Activated CD8-positive, alpha-beta memory T cell treated with anti-CD3 and anti-CD28 coated beads for 24 hours (primary cell): ENCODE measurements at regions not wholly inside any gene's neighbourhood (a gene's known extent, or its start where the extent isn't known, plus 50 kb on each side); places are given as distances from the start of the nearest gene placed in this dataset.
"Not testable (repeated sequence)": the region's sequence is repeated elsewhere in the genome, so short reads cannot be mapped to it uniquely, and the experiment has no call there.

Experiments used
- DNase-seq: peaks from one replicate; pipeline ENCODE4 v3.0.0-alpha.2; 2020

DNA sequence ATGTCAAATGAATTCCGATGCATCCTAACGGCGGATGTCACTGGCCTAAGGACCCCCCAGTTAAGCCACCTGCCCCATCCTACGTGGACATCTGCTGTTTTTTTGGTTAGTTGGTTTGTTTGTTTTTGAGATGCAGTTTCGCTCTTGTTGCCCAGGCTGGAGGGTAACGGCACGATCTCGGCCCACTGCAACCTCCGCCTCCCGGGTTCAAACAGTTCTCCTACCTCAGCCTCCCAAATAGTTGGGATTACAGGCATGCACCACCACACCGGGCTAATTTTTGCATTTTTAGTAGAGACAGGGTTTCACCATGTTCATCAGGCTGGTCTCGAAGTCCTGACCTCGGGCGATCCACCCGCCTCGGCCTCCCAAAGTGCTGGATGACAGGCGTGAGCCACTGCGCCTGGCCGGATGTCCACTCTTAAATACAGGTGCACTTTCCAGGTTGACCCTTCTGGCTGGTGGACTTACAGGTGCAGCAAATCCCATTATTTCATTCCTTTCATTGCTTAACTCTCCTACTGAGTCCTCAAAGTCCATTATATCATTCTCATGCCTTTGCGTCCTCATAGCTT lies 206.2 kb downstream of the CRLF2 start:
- DNase-seq, result no peak

DNA sequence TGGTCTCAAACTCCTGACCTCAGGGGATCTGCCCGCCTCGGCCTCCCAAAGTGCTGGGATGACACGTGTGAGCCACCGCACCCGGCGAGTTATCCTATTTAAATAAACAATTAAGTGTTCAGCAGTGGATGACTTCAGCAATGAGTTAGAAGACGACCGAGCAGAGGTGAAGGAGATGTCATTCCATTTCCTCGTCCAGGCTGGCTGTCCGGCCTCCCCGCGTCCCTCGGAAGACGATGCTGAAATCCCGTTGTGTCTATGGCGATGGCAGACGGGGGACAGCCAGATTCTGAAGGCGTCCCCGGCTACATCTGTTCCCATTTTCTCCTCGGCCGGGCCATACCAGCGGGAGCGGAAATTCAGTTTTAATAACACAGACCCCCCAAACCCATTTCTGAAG lies 209.8 kb downstream of the CRLF2 start:
- DNase-seq, result no peak

DNA sequence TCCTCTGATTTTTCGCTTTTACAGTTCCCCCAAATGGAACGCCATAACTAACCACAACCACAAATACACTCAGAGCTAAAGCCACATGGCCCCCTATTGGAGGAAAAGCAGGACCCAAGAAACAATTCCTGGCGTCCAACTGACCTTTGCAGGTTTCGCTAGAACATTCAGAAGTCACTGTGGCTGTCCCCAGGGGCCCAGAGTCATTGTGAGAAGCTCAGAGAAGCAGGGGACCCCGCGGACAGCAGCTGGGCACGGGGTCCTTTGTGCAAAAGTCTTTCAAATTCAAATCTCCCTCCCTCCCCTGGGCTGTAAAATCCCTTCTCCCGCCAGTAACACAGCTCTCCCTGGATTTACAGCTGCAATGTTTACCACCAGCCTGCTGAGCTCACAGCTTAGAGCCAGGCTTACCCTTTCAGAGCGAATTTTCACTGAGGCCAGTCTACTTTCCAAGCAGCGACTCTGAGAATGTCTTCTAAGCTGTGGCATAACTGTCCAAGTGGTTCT lies 214.8 kb downstream of the CRLF2 start:
- no peak for DNase-seq

DNA sequence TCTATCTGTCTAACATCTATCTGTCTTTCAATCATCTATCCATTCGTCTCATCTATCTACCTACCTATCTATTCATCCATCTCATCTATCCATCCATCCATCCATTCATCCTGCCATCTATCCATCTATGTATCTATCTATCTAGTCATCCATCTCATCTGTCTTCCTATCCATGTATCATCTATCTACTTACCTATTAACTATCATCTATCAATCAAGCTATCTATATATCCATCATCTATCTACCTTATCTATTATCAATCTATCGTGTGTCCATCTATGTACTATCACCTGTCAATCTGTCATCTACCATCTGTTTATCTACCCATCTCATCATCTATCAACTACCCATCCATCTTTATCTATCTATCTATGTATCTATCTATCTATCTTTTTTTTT lies 217.7 kb downstream of the CRLF2 start:
- no peak for DNase-seq

DNA sequence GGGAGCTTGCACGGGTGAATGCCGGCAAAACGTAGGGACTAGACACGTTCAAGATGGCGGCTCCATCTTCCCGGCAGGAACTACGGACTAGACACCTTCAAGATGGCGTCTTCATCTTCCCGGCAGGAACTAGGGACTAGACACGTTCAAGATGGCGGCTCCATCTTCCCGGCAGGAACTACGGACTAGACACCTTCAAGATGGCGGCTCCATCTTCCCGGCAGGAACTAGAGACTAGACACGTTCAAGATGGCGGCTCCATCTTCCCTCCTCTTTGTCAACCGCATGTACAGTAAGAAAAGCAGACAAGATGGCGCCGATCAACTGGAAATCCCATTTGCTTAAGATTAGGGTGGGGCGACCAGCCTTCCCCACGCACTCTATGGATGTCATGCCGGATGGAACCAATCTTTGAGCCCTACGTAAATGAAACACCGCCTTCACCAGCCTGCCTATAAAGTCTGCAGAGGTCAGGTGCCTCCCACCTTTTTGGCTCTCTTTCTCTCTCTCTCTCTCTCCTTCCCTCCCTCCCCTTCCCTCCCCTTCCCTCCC lies 222.4 kb downstream of the CRLF2 start:
- peak; percentile 83 for DNase-seq

DNA sequence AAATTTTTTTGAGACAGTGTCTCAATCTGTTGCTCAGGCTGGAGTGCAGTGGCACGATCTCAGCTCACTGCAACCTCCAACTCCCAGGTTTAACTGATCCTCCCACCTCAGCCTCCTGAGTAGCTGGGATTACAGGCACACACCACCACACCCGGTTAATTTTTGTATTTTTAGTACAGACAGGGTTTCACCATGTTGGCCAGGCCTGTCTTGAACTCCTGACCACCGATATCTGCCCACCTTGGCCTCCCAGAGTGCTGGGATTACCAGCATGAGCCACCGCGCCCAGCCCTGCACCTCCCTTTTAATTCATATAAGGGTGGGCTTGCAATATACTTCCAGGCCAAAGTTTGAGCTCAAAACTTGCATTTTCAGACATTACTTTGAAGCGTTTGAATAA lies 223.9 kb downstream of the CRLF2 start:
- not testable (repeated sequence) for DNase-seq

DNA sequence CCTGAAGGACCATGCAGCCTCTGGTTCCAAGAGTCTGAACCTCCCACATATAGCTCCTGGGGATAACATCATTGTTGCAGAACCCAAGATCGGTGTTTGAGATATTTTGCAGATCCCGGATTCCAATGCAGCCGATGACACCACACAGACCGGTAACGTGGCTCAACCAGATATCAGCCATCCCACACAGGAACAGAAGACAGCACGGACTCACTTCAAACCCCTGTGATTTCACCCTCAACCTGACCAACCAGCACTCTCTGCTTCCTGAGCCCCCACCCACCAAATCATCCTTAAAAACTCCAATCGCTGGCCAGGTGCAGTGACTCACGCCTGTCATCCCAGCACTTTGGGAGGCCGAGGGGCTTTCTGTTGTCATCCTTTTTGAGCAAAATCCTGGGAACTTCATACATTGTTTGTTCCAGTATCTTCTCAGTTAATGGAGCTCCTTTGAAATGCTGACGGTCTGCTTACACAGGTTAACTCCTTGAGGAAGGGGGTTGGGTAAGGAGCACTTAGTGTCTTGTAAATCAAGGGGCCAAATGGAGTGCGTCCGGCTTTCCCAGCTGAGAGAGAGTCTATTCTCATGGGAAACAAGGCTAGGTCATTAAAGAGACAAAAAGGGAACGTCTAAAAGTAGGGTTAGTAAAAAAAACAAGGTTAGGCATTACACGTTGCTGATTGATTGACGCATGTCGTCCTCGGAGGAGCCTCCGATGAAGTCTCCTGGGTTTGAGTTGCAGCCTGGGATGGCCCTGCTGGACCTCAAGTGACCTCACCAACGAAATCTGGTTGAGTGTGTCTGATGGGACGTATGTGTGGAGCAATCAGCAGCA lies 230.4 kb downstream of the CRLF2 start:
- DNase-seq, result no peak

DNA sequence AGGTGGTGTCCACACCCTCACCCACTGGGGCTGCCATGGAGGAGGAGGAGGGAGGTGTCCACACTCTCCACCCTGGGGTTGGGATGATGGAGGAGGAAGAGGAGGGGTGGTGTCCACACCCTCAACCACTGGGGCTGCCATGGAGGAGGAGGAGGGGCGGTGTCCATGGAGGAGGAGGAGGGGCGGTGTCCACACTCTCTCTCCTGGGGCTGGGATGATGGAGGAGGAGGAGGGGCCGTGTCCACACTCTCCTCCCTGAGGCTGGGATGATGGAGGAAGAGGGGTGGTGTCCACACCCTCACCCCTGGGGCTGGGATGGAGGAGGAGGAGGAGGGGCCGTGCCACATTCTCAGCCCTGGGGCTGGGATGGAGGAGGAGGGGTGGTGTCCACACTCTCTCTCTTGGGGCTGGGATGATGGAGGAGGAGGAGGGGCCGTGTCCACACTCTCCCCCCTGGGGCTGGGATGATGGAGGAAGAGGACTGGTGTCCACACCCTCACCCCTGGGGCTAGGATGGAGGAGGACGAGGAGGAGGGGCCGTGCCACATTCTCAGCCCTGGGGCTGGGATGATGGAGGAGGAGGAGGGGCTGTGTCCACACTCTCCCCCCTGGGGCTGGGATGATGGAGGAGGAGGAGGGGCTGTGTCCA lies 231.7 kb downstream of the CRLF2 start:
- DNase-seq, result no peak

DNA sequence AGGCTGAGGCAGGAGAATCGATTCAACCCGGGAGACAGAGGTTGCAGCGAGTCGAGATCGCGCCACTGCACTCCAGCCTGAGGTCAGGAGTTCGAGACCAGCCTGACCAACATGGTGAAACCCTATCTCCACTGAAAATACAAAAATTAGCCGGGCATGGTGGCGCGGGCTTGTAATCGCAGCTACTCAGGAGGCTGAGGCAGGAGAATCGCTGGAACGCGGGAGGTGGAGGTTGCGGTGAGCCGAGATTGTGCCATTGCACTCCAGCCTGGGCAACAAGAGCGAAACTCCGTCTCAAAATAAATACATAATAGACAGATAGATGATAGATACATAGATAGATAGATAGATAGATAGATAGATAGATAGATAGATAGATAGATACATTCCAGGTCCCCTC lies 233.3 kb downstream of the CRLF2 start:
- DNase-seq, result not testable (repeated sequence)

DNA sequence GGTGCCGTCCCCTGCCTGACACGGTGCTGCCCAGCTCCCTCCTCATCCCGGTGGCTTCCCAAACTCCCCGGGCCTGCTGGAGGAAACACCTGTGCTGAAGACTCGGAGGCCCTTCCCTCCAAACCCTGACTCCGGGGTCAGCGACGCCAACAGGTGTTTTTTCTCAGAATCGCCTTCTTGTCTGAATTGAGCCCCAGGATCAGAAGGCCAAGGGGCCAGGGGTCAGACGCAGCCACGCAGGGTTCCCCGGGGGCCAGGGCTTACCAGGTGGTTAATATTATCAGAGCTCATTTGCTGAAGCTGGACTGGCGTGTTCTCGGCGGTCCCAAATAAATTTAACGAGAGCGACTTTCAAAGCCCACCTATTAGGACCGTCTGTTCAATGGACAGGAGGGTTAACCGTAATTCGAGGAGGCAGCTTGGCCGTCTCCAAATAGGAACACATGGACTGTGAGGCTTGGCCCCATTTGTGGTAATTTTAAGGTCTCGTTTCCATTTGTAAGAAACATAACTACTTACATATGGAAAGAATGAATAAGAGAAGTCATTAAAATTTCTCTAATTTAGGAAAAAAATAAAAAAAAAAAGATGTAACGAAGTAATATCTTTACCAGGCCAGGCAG lies 239.3 kb downstream of the CRLF2 start:
- no peak for DNase-seq

DNA sequence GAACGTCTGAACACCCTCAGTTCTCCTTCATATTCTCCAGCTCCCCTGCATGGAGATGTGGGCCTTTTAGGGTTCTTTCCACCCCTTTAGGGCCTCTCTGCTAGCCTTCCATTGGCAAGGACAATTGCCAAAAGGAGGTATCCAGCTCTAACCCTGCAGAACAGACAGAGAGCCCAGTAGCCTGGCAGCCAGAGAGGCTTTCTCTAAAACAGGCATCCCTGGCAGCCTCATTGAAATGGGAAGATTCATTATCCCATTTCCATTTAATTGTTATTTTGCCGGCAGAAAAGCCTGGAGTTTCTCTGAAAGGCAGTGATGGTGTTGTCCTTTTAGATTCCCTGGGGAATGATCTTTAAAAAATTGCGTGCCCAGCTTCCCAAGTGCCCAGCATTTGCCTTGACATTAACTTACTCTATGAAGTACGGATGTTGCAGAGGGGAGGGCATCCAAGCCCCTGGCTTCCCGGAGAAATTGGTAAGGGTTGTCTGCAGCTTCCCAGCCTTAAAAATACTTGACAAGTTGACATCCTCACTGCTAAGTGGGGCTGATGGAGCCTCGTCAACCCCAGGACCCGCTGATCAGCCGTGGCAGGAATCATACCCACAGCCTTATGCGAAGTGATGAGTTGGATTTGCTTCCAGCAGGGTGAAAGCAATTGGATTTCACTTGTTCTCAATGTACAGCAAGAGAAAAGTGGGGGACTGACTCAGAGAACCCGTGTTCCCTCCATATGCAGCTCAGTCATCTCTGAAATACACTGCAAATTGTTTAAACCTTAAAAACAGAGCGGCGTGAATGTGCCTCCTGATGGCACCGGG lies 244.1 kb downstream of the CRLF2 start:
- DNase-seq, result no peak

DNA sequence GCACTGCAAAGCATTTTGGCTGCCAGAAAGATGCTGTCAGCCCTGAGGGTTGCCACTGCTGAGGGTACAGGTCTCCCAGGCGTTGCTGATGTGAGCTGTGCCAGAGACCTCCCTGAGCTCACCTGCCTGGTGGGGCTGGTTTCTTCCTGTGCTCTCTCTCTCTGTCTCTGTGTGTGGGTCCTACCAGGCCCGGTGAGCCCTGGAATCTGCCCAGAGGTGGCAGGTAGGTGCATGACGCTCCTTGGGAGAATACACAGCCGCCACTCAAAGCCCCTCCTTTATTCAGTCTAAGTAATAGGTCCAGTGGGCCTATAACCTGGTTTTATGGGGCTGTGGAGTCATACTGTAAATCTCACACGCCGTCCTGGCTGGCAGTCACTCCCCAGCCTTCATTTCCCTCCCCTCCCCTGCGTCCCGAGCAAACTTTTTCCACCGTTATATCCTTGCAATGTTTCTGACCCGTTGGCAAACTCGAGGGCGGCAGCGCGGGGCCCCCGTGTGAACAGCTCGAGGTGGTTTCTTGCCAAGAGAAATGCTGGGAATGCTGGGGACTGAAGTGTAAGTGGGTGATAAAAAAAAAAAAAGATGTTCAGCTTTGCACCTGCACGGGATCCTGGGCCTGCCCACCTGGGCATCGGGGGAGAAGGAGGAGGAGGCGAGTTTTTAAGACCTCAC lies 245.9 kb downstream of the CRLF2 start:
- DNase-seq, result no peak

DNA sequence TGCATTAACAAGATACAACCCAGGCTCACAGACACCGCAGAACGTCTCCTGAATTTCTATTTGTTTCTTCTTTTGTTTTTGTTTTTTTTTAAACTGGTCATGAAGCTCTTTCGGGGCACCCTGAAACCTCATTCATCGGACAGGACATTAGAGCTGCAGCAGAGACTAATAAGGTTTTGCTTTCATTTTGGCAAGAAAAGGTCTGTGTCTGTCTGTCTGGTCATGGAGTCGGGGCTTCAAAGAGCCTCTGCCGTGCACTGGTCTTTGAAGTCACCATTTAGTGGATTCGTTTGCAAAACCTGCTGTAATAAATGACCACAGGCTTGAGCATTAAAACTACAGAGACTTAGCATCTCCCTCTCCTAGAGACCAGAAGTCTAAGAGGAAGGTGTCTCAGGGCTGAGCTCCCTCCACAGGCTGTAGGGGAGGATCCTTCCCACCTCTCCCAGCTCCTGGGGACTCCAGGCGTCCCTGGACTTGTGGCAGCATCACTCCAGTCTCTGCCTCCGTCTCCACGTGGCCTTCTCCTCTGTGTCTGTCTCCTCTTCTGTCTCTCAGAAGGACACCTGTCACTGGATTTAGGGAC lies 247.5 kb downstream of the CRLF2 start:
- DNase-seq, result no peak

DNA sequence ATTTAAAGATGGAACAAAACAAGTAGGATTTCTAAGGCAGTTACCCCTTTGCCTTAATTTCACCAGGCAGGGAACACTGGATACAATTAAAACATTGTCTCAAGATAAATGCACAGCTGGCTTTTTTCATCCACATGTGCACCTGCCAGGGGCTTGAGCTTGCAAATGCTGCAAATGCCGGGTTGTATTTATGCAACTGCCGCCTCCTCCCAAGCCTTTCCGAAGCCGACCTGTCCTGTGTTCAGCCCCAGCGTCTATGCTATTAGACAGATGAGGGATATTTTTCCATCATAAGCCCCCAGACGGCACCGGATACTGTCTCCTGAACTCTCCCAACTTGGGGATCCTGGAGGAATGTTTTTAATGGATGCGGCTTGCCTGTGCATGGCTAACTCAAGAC lies 251.6 kb downstream of the CRLF2 start:
- peak; percentile 5 for DNase-seq

DNA sequence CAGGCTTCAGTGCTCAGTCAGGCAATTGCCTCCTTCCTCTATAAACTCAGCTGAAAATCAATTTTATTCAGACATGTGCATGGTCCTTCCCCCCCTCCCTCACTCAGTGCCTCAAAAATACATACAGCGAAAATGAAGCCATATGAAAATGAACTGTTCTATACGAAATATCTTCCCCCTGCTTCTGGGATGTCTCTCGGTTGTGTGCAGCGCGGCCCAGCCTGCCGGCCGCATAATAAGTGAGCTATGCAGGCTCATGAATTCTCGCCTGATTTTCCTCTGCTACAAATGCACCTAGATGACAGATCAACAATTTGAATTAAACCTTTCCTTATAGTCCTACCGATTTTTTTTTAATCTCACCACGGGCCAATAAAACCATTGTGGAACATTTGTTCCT lies 252.9 kb downstream of the CRLF2 start:
- DNase-seq, result no peak

DNA sequence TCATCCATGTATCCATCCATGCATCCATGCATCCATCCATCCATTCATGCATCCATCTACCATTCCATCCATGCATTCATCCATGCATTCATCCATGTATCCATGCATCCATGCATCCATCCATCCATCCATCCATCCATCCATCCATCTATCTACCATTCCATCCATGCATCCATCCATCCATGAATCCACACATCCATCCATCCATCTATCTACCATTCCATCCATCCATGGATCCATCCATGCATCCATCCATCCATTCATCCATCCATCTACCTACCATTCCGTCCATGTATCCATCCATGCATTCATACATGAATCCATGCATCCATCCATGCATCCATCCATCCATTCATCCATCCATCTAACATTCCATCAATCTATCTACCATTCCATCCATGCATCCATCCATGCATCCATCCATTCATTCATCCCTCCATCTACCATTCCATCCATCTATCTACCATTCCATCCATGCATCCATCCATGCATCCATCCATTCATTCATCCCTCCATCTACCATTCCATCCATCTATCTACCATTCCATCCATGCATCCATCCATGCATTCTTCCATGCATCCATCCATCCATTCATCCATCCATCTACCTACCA lies 257.2 kb downstream of the CRLF2 start:
- DNase-seq, result not testable (repeated sequence)

DNA sequence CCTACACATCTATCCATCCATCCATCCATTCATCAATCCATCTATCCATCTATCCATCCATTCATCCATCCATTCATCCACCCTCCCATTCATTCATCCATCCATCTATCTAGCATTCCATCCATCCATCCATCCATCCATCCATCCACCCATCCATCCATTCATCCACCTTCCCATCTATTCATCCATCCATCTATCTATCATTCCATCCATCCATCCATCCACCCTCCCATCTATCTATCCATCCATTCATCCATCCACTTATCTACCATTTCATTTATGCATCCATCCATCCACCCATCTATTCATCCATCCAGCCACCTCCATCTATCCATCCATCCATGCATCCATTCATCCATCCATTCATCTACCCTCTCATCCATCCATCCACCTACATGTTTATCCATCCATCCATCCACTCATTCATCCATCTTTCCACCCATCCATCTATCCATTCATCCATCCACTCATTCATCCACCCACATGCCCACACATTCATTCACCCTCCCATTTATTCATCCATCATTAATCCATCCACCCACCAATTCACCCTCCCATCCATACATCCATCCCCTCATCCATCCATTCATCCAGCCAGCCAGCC lies 258.5 kb downstream of the CRLF2 start:
- no peak for DNase-seq

DNA sequence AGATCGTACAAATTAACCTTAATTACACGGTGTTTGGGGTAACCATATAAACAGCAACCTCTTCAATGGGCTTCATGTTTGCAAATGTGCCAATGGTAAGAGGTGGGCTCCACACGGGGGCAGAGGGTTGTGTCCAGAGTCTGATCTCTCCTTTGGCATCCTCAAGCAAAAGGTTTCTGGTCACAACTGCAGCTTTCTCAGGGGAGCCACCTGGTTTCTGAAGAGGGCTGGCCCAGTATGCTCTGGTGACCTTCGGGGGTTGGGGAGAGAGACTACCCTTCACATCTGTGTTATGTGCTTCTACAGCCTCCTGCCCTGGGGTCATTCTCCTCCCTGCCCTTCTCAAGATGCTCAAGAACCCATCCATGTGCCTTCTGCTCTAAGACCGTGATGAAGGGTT lies 259.6 kb downstream of the CRLF2 start:
- DNase-seq, result peak; percentile 4

DNA sequence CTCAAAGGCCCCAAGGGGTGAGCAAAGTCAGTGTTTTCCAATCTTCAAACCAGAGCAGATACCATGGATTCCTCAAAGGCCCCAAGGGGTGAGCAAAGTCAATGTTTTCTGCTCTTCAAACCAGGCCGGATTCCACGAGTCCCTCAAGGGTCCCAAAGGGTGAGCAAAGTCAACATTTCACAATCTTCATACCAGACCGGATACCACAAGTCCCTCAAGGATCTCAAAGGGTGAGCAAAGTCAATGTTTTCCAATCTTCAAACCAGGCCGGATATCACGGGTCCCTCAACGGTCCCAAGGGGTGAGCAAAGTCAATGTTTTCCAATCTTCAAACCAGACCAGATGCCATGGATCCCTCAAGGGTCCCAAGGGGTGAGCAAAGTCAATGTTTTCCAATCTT lies 265.2 kb downstream of the CRLF2 start:
- DNase-seq, result peak; percentile 4

DNA sequence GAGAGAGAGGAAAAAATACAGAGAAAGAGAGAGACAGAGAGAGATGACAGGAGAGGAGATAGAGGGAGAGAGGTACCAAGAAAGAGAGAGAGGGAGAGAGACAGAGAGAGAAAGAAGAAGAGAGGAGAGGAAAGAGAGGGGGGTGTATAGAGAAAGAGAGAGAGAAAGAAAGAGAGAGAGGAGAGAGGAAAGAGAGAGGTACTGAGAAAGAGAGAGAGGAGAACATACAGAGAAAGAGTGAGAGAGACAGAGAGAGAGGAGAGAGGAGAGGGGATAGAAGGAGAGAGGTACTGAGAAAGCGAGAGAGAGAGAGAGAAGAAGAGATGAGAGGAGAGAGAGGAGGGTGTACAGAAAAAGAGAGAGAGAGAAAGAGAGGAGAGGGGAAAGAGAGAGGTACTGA lies 269.4 kb downstream of the CRLF2 start:
- DNase-seq, result no peak
